NCI-H2227 (cell line): ENCODE measurements at regions not wholly inside any gene's neighbourhood (a gene's known extent, or its start where the extent isn't known, plus 50 kb on each side); places are given as distances from the start of the nearest gene placed in this dataset.
A peak's percentile ranks its signal among the peaks of the same experiment; 100 is the strongest.
"Not testable (repeated sequence)": the region's sequence is repeated elsewhere in the genome, so short reads cannot be mapped to it uniquely, and the experiment has no call there.

ENCODE experiments used
- DNase-seq: peaks from one replicate; lab custom pipeline; 2025; ENCODE audit not compliant: unreplicated experiment; lab: John Stamatoyannopoulos, UW

- no peak for DNase-seq
These were observed 679.5 kb downstream of the MAFB start for GRCh38 chr20:40009542-40009941.

GRCh38 chr20:40008177-40008576 is 680.9 kb downstream of the MAFB start:
- no peak for DNase-seq

- DNase-seq: no peak
These were observed 682.7 kb downstream of the MAFB start for GRCh38 chr20:40006168-40006860.

- not testable (repeated sequence) for DNase-seq
These were observed 684.9 kb downstream of the MAFB start for GRCh38 chr20:40004092-40004491.

GRCh38 chr20:39993742-39994141 is 695.3 kb downstream of the MAFB start:
- peak; percentile 11 for DNase-seq

- no peak for DNase-seq
These were observed 698.3 kb downstream of the MAFB start for GRCh38 chr20:39990692-39991091.

- no peak for DNase-seq
These were observed 700.0 kb downstream of the MAFB start for GRCh38 chr20:39988991-39989390.

- peak; percentile 76 for DNase-seq
These were observed 702.7 kb downstream of the MAFB start for GRCh38 chr20:39986173-39986904.

- no peak for DNase-seq
These were observed 703.7 kb downstream of the MAFB start for GRCh38 chr20:39985271-39985827.

- no peak for DNase-seq
These were observed 705.4 kb downstream of the MAFB start for GRCh38 chr20:39983655-39984054.

- no peak for DNase-seq
These were observed 705.9 kb downstream of the MAFB start for GRCh38 chr20:39983183-39983582.

- DNase-seq: no peak
These were observed 714.0 kb downstream of the MAFB start for GRCh38 chr20:39974966-39975501.

GRCh38 chr20:39968495-39968894 is 720.5 kb downstream of the MAFB start:
- DNase-seq: no peak

GRCh38 chr20:39967806-39968205 is 721.2 kb downstream of the MAFB start:
- no peak for DNase-seq

GRCh38 chr20:39961637-39962244 is 727.3 kb downstream of the MAFB start:
- no peak for DNase-seq

- DNase-seq: peak; percentile 28
These were observed 728.3 kb downstream of the MAFB start for GRCh38 chr20:39960522-39961428.

GRCh38 chr20:39957911-39958310 is 731.1 kb downstream of the MAFB start:
- not testable (repeated sequence) for DNase-seq

GRCh38 chr20:39954621-39955020 is 734.4 kb downstream of the MAFB start:
- no peak for DNase-seq

GRCh38 chr20:39946931-39947330 is 742.1 kb downstream of the MAFB start:
- DNase-seq: no peak

- no peak for DNase-seq
These were observed 742.8 kb downstream of the MAFB start for GRCh38 chr20:39946053-39946810.
